ENCODE measurements at regions not wholly inside any gene's neighbourhood (a gene's known extent, or its start where the extent isn't known, plus 50 kb on each side); places are given as distances from the start of the nearest gene placed in this dataset.
A peak's percentile ranks its signal among the peaks of the same experiment; 100 is the strongest.

GRCh38 chr2:238638982-238639628, 208.8 kb upstream of the TWIST2 start:
- in situ Hi-C loops (cut with MboI) = no loop called here
- no peak for DNase-seq
- Histone ChIP-seq H3K9me2 (ENCODE audit: insufficient read depth) (no peaks in the 10 kb centered on the region), H3K27ac (no peak overlapping the region), H3K4me3 (no peak overlapping the region), H3K27me3 (replicated peaks; ENCODE audit: insufficient read depth) (no peaks in the 10 kb centered on the region), H4K20me1 (ENCODE audit: insufficient read depth) (no peaks in the 10 kb centered on the region), H3K4me1 (ENCODE audit: insufficient read depth) (peaks cover 20% of the 10 kb centered on the region), H3K36me3 (ENCODE audit: low read depth) (no peaks in the 10 kb centered on the region), H3K79me2 (ENCODE audit: insufficient read depth) (no peaks in the 10 kb centered on the region), H3K4me2 (ENCODE audit: unreplicated experiment) (no peak overlapping the region), H3F3A (ENCODE audit: insufficient read depth) (peaks cover 20% of the 10 kb centered on the region), H2AFZ (no peak overlapping the region), H3K9ac (no peak overlapping the region), H3K9me3 (ENCODE audit: low read depth) (no peaks in the 10 kb centered on the region)
- TF ChIP-seq EZH2phosphoT487 (IDR thresholded peaks at IDR 0.05; ENCODE audit: insufficient read depth, low read depth) (no peak), EZH2 (IDR thresholded peaks at IDR 0.05; ENCODE audit: insufficient read depth, poor library complexity, severe bottlenecking) (no peak)
- 86% methylated on average over 17 of the region's 17 CpGs for WGBS, 2 experiments (ENCODE audit: low coverage in 1 of 2, low lambda C conversion rate in 2 of 2, missing lambda C conversion rate in 2 of 2)

- Histone ChIP-seq H3K4me2 (ENCODE audit: unreplicated experiment) (no peak overlapping the region), H3K9ac (no peak overlapping the region), H3K4me3 (no peak overlapping the region), H2AFZ (no peak overlapping the region), H4K20me1 (ENCODE audit: insufficient read depth) (no peaks in the 10 kb centered on the region), H3K27ac (no peak overlapping the region), H3K27me3 (replicated peaks; ENCODE audit: insufficient read depth) (no peaks in the 10 kb centered on the region), H3K79me2 (ENCODE audit: insufficient read depth) (no peaks in the 10 kb centered on the region), H3F3A (ENCODE audit: insufficient read depth) (peaks cover 24% of the 10 kb centered on the region), H3K36me3 (ENCODE audit: low read depth) (no peaks in the 10 kb centered on the region), H3K9me2 (ENCODE audit: insufficient read depth) (no peaks in the 10 kb centered on the region), H3K9me3 (ENCODE audit: low read depth) (no peaks in the 10 kb centered on the region), H3K4me1 (ENCODE audit: insufficient read depth) (peaks cover 31% of the 10 kb centered on the region)
- 78 to 81% methylated on average over 8 of the region's 8 CpGs for WGBS, 2 experiments (ENCODE audit: low coverage in 1 of 2, low lambda C conversion rate in 2 of 2, missing lambda C conversion rate in 2 of 2)
- TF ChIP-seq EZH2phosphoT487 (IDR thresholded peaks at IDR 0.05; ENCODE audit: insufficient read depth, low read depth) = no peak
- TF ChIP-seq EZH2 (IDR thresholded peaks at IDR 0.05; ENCODE audit: insufficient read depth, poor library complexity, severe bottlenecking) = no peak
- in situ Hi-C loops (cut with MboI) = no loop called here
- DNase-seq = no peak
Observed at GRCh38 chr2:238640486-238640885, 207.4 kb upstream of the TWIST2 start.

GRCh38 chr2:238642973-238643372, 204.9 kb upstream of the TWIST2 start:
- no peak overlapping the region for H3K4me2 ChIP-seq (ENCODE audit: unreplicated experiment)
- peaks cover 27% of the 10 kb centered on the region for H3K4me1 ChIP-seq (ENCODE audit: insufficient read depth)
- H3F3A ChIP-seq (ENCODE audit: insufficient read depth) = peaks cover 22% of the 10 kb centered on the region
- in situ Hi-C loops (cut with MboI) = no loop called here
- 96 to 97% methylated on average over 12 of the region's 12 CpGs for WGBS, 2 experiments (ENCODE audit: low coverage in 1 of 2, low lambda C conversion rate in 2 of 2, missing lambda C conversion rate in 2 of 2)
- H3K36me3 ChIP-seq (ENCODE audit: low read depth) = no peaks in the 10 kb centered on the region
- H3K4me3 ChIP-seq = no peak overlapping the region
- no peaks in the 10 kb centered on the region for H3K79me2 ChIP-seq (ENCODE audit: insufficient read depth)
- no peak overlapping the region for H2AFZ ChIP-seq
- no peaks in the 10 kb centered on the region for H4K20me1 ChIP-seq (ENCODE audit: insufficient read depth)
- no peak for DNase-seq
- no peak for TF ChIP-seq EZH2phosphoT487 (IDR thresholded peaks at IDR 0.05; ENCODE audit: insufficient read depth, low read depth)
- TF ChIP-seq EZH2 (IDR thresholded peaks at IDR 0.05; ENCODE audit: insufficient read depth, poor library complexity, severe bottlenecking) = no peak
- no peak overlapping the region for H3K9ac ChIP-seq
- no peak overlapping the region for H3K27ac ChIP-seq
- H3K9me3 ChIP-seq (ENCODE audit: low read depth) = no peaks in the 10 kb centered on the region
- no peaks in the 10 kb centered on the region for H3K9me2 ChIP-seq (ENCODE audit: insufficient read depth)
- H3K27me3 ChIP-seq (replicated peaks; ENCODE audit: insufficient read depth) = no peaks in the 10 kb centered on the region

GRCh38 chr2:238643400-238643907, 204.4 kb upstream of the TWIST2 start:
- Histone ChIP-seq H3K9me3 (ENCODE audit: low read depth) (no peaks in the 10 kb centered on the region), H3K9ac (peak overlapping the region; percentile 72), H3F3A (ENCODE audit: insufficient read depth) (peaks cover 22% of the 10 kb centered on the region), H3K27me3 (replicated peaks; ENCODE audit: insufficient read depth) (no peaks in the 10 kb centered on the region), H4K20me1 (ENCODE audit: insufficient read depth) (no peaks in the 10 kb centered on the region), H3K4me3 (peak overlapping the region; percentile 20; the same call in 1 of the 2 replicates), H3K79me2 (ENCODE audit: insufficient read depth) (no peaks in the 10 kb centered on the region), H3K27ac (peak overlapping the region; percentile 88), H3K9me2 (ENCODE audit: insufficient read depth) (no peaks in the 10 kb centered on the region), H2AFZ (no peak overlapping the region), H3K4me1 (ENCODE audit: insufficient read depth) (peaks cover 27% of the 10 kb centered on the region), H3K4me2 (ENCODE audit: unreplicated experiment) (peak overlapping the region; percentile 64), H3K36me3 (ENCODE audit: low read depth) (no peaks in the 10 kb centered on the region)
- in situ Hi-C loops (cut with MboI) = no loop called here
- TF ChIP-seq EZH2 (IDR thresholded peaks at IDR 0.05; ENCODE audit: insufficient read depth, poor library complexity, severe bottlenecking) = no peak
- TF ChIP-seq EZH2phosphoT487 (IDR thresholded peaks at IDR 0.05; ENCODE audit: insufficient read depth, low read depth) = no peak
- DNase-seq = no peak
- 48 to 51% methylated on average over 5 of the region's 5 CpGs for WGBS, 2 experiments (ENCODE audit: low coverage in 1 of 2, low lambda C conversion rate in 2 of 2, missing lambda C conversion rate in 2 of 2)

Measured in GM23248 (cell line).